Brain microvascular endothelial cell (primary cell): ENCODE measurements at regions not wholly inside any gene's neighbourhood (a gene's known extent, or its start where the extent isn't known, plus 50 kb on each side); places are given as distances from the start of the nearest gene placed in this dataset.

ENCODE experiments used
- DNase-seq: peaks from one replicate; pipeline ENCODE4 v3.0.0-alpha.2; 2020
- H3K27ac ChIP-seq: fragments of 250-450 bp; sonication (Bioruptor Pico); 2 replicates; pipeline ENCODE4 v1.5.1; 2020; ENCODE audit warnings: mild to moderate bottlenecking, moderate library complexity
- H3K27me3 ChIP-seq: fragments of 250-450 bp; sonication (Bioruptor Pico); replicated peaks from 2 replicates; pipeline ENCODE4 v1.5.1; 2020; ENCODE audit warnings: mild to moderate bottlenecking
- H3K36me3 ChIP-seq: fragments of 250-450 bp; sonication (Bioruptor Pico); replicated peaks from 2 replicates; pipeline ENCODE4 v1.5.1; 2020; ENCODE audit warnings: mild to moderate bottlenecking
- H3K4me3 ChIP-seq: 2 replicates; pipeline ENCODE4 v1.5.1; 2011; ENCODE audit warnings: low read depth, mild to moderate bottlenecking, control low read depth, low read length, moderate library complexity
- in situ Hi-C: cut with HindIII; loops from 2 replicates; pipeline ENCODE4 v1.10.0; 2017; ENCODE audit warnings: low sequenced_read_pairs, low pct_ligation_motif_present
- TF ChIP-seq, protein P1 (sequence below): IDR thresholded peaks from 2 replicates; pipeline ENCODE4 v1.5.1; 2011; ENCODE audit warnings: low read depth, mild to moderate bottlenecking, moderate library complexity, low read length, control low read depth, inconsistent platforms; ENCODE audit errors: missing control alignments

DNA sequence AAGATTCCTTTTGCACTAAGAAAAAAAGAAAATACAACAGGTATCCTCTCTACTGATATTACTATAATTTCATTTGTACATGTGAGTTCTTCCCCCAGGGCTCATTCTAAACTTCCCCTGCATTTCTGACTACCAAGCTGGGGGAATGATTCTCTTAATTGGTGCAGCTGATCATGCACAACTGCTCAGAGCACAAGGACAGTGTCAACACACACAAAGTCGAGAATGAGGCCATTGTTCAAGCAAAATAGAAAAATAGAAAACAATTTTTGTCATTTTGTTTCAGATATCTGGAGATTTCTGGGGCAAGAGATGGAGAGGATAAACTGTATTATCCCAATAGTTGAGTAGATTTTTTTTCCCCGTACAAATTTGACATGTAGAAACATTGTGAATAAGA, 236.3 kb downstream of the HAO1 start:
- no peaks in the 10 kb centered on the region for H3K27me3 ChIP-seq
- DNase-seq = no peak
- H3K27ac ChIP-seq = no peak overlapping the region
- in situ Hi-C loops = no loop called here
- TF ChIP-seq, protein P1, sequence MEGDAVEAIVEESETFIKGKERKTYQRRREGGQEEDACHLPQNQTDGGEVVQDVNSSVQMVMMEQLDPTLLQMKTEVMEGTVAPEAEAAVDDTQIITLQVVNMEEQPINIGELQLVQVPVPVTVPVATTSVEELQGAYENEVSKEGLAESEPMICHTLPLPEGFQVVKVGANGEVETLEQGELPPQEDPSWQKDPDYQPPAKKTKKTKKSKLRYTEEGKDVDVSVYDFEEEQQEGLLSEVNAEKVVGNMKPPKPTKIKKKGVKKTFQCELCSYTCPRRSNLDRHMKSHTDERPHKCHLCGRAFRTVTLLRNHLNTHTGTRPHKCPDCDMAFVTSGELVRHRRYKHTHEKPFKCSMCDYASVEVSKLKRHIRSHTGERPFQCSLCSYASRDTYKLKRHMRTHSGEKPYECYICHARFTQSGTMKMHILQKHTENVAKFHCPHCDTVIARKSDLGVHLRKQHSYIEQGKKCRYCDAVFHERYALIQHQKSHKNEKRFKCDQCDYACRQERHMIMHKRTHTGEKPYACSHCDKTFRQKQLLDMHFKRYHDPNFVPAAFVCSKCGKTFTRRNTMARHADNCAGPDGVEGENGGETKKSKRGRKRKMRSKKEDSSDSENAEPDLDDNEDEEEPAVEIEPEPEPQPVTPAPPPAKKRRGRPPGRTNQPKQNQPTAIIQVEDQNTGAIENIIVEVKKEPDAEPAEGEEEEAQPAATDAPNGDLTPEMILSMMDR = no peak
- H3K36me3 ChIP-seq = no peaks in the 10 kb centered on the region
- no peak overlapping the region for H3K4me3 ChIP-seq

DNA sequence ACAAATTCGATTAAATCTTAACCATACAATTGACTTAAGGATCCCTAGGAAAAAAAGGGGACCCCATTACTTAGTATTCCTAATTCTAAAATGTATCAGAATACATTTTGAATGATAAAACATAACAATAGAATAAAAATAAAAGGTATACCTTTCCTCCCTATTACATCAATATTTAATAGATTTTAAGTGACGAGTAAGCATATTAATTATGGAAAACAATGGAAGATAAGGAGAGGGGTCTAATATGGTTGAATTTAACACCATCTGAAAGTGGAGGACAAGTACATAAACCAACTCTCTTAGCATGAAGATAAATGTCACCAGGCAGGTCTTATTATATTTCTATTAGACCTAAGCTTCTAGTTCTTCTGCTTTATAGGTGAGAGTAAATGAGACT, 232.1 kb downstream of the HAO1 start:
- TF ChIP-seq, protein P1 = no peak
- no peak for DNase-seq
- H3K27ac ChIP-seq = no peak overlapping the region
- no peaks in the 10 kb centered on the region for H3K36me3 ChIP-seq
- no peak overlapping the region for H3K4me3 ChIP-seq
- in situ Hi-C loops = no loop called here
- no peaks in the 10 kb centered on the region for H3K27me3 ChIP-seq

DNA sequence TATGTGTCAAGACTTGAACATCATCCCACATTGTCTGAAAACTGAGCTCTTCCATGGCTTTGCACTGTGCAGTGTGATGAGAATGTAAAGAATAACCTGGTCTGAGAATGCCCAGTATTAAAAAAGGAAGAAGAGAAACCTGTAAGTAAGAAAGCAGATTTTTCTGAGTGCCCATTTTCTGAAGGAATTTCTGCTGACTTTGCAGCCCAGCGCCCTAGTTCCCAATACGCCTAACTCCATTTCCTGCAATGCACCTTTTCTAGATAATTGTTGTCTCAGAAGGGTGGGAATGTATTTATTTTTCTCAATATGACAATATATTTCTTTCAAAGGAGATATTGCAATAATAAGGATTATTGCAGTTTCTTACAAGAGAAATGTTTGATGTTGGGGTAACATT, 231.5 kb downstream of the HAO1 start:
- no peak overlapping the region for H3K27ac ChIP-seq
- in situ Hi-C loops = no loop called here
- DNase-seq = no peak
- no peak overlapping the region for H3K4me3 ChIP-seq
- TF ChIP-seq, protein P1 = no peak
- no peaks in the 10 kb centered on the region for H3K27me3 ChIP-seq
- no peaks in the 10 kb centered on the region for H3K36me3 ChIP-seq

DNA sequence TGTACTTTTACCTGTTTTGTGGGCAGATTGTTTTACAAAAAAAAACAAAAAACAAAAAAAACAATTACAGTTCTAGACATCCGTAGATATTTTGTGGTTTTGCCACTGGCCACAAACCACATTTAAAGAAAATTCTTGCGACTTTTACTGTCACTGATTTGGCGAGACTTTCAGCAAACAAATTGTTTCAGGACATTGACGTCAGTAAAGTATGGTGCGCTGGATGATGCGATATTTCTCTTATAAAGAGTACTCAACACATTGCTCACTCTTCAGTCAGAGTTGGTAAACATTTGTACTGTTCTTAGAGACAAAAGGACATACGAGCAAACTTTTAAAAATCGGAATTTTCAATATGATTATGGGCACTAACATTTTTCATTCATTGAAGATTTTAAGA, 229.8 kb downstream of the HAO1 start:
- Histone ChIP-seq H3K27me3 (no peaks in the 10 kb centered on the region), H3K4me3 (no peak overlapping the region), H3K36me3 (no peaks in the 10 kb centered on the region), H3K27ac (no peak overlapping the region)
- TF ChIP-seq, protein P1 = no peak
- in situ Hi-C loops = no loop called here
- no peak for DNase-seq

DNA sequence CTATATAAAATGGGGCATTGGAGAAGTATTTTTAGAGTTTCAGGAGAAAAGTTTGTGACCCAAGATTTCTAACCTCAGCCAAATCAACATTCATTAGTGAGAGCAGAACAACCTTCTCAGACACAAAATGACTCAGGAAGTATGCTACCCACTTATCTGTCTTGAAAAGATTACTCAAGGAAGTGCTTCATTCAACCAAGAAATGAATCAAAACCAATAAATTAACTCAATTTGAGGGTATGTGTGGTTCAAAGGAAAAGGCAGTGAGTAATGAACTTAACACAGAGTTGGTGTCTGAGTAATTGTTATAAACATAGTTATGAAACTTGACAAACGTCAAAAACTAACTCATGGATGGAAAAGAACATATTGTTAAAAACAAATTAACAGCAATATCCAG, 227.6 kb downstream of the HAO1 start:
- no peak overlapping the region for H3K4me3 ChIP-seq
- no peak for DNase-seq
- in situ Hi-C loops = no loop called here
- H3K27ac ChIP-seq = no peak overlapping the region
- TF ChIP-seq, protein P1 = no peak
- H3K36me3 ChIP-seq = no peaks in the 10 kb centered on the region
- H3K27me3 ChIP-seq = no peaks in the 10 kb centered on the region

DNA sequence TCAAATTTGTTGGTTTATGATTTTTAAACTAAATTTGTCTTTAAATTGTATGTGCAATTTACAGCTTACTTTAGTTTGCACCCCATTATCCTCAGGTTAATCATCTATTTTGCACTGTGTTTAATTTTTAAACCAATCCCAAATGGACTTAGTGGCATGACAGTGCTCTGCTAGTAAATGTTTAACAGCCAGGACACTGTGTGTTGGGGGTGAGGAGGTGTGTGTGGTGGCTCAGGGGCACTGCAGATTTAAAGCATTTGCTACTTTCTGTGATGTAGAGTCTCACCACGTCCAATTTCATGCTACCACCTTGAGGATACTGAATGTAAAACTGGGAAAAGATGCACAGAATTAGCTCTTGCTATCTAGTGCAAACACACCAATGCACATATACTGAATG, 225.7 kb downstream of the HAO1 start:
- in situ Hi-C loops = no loop called here
- Histone ChIP-seq H3K27ac (no peak overlapping the region), H3K27me3 (no peaks in the 10 kb centered on the region), H3K36me3 (no peaks in the 10 kb centered on the region), H3K4me3 (no peak overlapping the region)
- DNase-seq = no peak
- TF ChIP-seq, protein P1 = no peak
